T1000 (cell line): ENCODE measurements at regions not wholly inside any gene's neighbourhood (a gene's known extent, or its start where the extent isn't known, plus 50 kb on each side); places are given as distances from the start of the nearest gene placed in this dataset.
"Not testable (repeated sequence)": the region's sequence is repeated elsewhere in the genome, so short reads cannot be mapped to it uniquely, and the experiment has no call there.

Experiments used
- DNase-seq: peaks from one replicate; lab custom pipeline; 2025; ENCODE audit warnings: mixed read lengths; lab: John Stamatoyannopoulos, UW

GRCh38 chr2:66632882-66633281 is 198.0 kb downstream of the MEIS1 start:
- not testable (repeated sequence) for DNase-seq

- DNase-seq, result no peak
These were observed 198.7 kb downstream of the MEIS1 start for GRCh38 chr2:66633631-66634030.

- no peak for DNase-seq
These were observed 199.9 kb downstream of the MEIS1 start for GRCh38 chr2:66634784-66635183.

- DNase-seq, result no peak
These were observed 206.8 kb downstream of the MEIS1 start for GRCh38 chr2:66641685-66642084.

- not testable (repeated sequence) for DNase-seq
These were observed 213.2 kb downstream of the MEIS1 start for GRCh38 chr2:66648081-66648480.

GRCh38 chr2:66649006-66649405 is 214.1 kb downstream of the MEIS1 start:
- no peak for DNase-seq

- DNase-seq, result no peak
These were observed 216.4 kb downstream of the MEIS1 start for GRCh38 chr2:66651295-66651694.

GRCh38 chr2:66660804-66661203 is 225.9 kb downstream of the MEIS1 start:
- DNase-seq, result no peak

GRCh38 chr2:66661253-66662173 is 226.6 kb downstream of the MEIS1 start:
- DNase-seq, result no peak

- no peak for DNase-seq
These were observed 230.4 kb downstream of the MEIS1 start for GRCh38 chr2:66665124-66665984.

GRCh38 chr2:66667301-66667700 is 232.4 kb downstream of the MEIS1 start:
- no peak for DNase-seq

GRCh38 chr2:66673286-66673685 is 238.4 kb downstream of the MEIS1 start:
- no peak for DNase-seq

- DNase-seq, result no peak
These were observed 239.2 kb downstream of the MEIS1 start for GRCh38 chr2:66674087-66674486.

GRCh38 chr2:66675591-66675990 is 240.7 kb downstream of the MEIS1 start:
- DNase-seq, result no peak

- no peak for DNase-seq
These were observed 244.5 kb downstream of the MEIS1 start for GRCh38 chr2:66679442-66679841.

- no peak for DNase-seq
These were observed 247.6 kb downstream of the MEIS1 start for GRCh38 chr2:66682476-66682875.

- DNase-seq, result no peak
These were observed 248.1 kb downstream of the MEIS1 start for GRCh38 chr2:66683064-66683463.

- DNase-seq, result no peak
These were observed 248.7 kb downstream of the MEIS1 start for GRCh38 chr2:66683599-66683998.

- DNase-seq, result no peak
These were observed 249.4 kb downstream of the MEIS1 start for GRCh38 chr2:66684289-66684688.

GRCh38 chr2:66686755-66687154 is 251.8 kb downstream of the MEIS1 start:
- no peak for DNase-seq

- DNase-seq, result no peak
These were observed 254.0 kb downstream of the MEIS1 start for GRCh38 chr2:66688951-66689350.

GRCh38 chr2:66689456-66690051 is 254.6 kb downstream of the MEIS1 start:
- no peak for DNase-seq
